A549 (cell line): ENCODE measurements at regions not wholly inside any gene's neighbourhood (a gene's known extent, or its start where the extent isn't known, plus 50 kb on each side); places are given as distances from the start of the nearest gene placed in this dataset.

Source experiments
- BHLHE40 ChIP-seq: IDR thresholded peaks from 2 replicates; pipeline ENCODE4 v1.6.1; 2012; ENCODE audit warnings: low read depth, low read length, inconsistent platforms
- CTCF ChIP-seq: fragments of >200 bp; sonication (Bioruptor Twin); formaldehyde crosslinking; IDR thresholded peaks from 3 replicates; pipeline ENCODE4 v1.5.1; 2016
- HOXA7 ChIP-seq: fragments of 250-450 bp; sonication (Bioruptor Pico); IDR thresholded peaks from 2 replicates; pipeline ENCODE4 v1.5.0; 2020; ENCODE audit warnings: mild to moderate bottlenecking, moderate library complexity
- JUNB ChIP-seq: fragments of >200 bp; sonication (Bioruptor Twin); formaldehyde crosslinking; IDR thresholded peaks from 2 replicates; pipeline ENCODE4 v1.6.1; 2016
- KDM1A ChIP-seq: fragments of 200-600 bp; sonication (generic); IDR thresholded peaks from 2 replicates; pipeline ENCODE4 v1.6.1; 2016; ENCODE audit warnings: low read depth, mild to moderate bottlenecking
- MYC ChIP-seq: IDR thresholded peaks from 2 replicates; pipeline ENCODE4 v1.6.1; 2012; ENCODE audit warnings: mild to moderate bottlenecking, inconsistent platforms, low read length, improper control_type of control experiment, borderline replicate concordance
- NPAS2 ChIP-seq: fragments of 250-450 bp; sonication (Bioruptor Pico); IDR thresholded peaks from 2 replicates; pipeline ENCODE4 v1.8.0; 2022; ENCODE audit warnings: mild to moderate bottlenecking, moderate library complexity, borderline replicate concordance
- POLR2A ChIP-seq: IDR thresholded peaks from 2 replicates; pipeline ENCODE4 v1.6.1; 2012; ENCODE audit warnings: mild to moderate bottlenecking, low read length
- SMC3 ChIP-seq: fragments of >200 bp; sonication (Bioruptor Twin); formaldehyde crosslinking; IDR thresholded peaks from 3 replicates; pipeline ENCODE4 v1.6.1; 2018; ENCODE audit warnings: inconsistent platforms
- TP53 ChIP-seq: fragments of 250-450 bp; sonication (Bioruptor Pico); IDR thresholded peaks from 2 replicates; pipeline ENCODE4 v1.5.0; 2021; ENCODE audit warnings: mild to moderate bottlenecking, moderate library complexity
- TF ChIP-seq, protein P1 (sequence below): fragments of 200-600 bp; sonication (generic); IDR thresholded peaks from 2 replicates; pipeline ENCODE4 v1.6.1; 2016; ENCODE audit warnings: antibody characterized with exemption, mild to moderate bottlenecking, moderate library complexity

DNA sequence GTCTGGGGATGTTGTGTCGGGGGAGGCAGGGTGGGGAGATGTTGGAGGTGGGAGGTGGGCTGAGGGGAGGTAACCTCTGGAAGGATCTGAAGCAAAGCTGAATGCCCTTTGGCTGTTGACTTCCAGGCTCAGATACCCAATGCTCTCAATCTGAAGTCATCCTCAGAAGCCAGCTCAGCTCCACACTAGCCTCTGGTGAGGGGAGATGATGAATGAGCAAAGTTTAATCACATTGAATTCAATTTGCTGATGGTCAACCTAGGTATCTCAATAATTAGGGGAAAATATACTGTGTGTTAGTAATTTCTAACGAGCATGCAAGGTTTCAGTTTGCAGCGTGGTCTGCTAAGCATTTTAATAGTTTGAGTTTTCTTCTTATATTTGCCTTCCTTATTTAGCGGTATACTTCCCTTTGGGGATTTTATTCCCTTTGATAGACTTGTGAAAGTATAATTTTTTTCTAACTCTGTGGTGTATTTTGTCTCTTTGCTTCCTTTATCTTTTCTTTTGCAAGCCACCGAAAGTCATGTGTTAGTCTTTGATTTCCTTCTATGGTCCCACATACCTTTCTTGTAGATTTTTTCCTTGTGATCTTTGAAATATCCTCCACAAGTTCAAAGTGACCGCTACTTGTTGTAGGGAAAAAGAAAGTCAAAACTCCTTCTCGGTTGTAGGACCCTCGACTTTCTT lies 146.3 kb upstream of the LEF1 start:
- TF ChIP-seq POLR2A (no peak), CTCF (no peak), KDM1A (no peak), JUNB (no peak), MYC (no peak), NPAS2 (CRISPR knock-in tag) (no peak), BHLHE40 (no peak), SMC3 (no peak), TP53 (no peak), HOXA7 (CRISPR knock-in tag) (no peak)
- TF ChIP-seq, protein P1, sequence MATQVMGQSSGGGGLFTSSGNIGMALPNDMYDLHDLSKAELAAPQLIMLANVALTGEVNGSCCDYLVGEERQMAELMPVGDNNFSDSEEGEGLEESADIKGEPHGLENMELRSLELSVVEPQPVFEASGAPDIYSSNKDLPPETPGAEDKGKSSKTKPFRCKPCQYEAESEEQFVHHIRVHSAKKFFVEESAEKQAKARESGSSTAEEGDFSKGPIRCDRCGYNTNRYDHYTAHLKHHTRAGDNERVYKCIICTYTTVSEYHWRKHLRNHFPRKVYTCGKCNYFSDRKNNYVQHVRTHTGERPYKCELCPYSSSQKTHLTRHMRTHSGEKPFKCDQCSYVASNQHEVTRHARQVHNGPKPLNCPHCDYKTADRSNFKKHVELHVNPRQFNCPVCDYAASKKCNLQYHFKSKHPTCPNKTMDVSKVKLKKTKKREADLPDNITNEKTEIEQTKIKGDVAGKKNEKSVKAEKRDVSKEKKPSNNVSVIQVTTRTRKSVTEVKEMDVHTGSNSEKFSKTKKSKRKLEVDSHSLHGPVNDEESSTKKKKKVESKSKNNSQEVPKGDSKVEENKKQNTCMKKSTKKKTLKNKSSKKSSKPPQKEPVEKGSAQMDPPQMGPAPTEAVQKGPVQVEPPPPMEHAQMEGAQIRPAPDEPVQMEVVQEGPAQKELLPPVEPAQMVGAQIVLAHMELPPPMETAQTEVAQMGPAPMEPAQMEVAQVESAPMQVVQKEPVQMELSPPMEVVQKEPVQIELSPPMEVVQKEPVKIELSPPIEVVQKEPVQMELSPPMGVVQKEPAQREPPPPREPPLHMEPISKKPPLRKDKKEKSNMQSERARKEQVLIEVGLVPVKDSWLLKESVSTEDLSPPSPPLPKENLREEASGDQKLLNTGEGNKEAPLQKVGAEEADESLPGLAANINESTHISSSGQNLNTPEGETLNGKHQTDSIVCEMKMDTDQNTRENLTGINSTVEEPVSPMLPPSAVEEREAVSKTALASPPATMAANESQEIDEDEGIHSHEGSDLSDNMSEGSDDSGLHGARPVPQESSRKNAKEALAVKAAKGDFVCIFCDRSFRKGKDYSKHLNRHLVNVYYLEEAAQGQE: no peak
